ENCODE measurements at regions not wholly inside any gene's neighbourhood (a gene's known extent, or its start where the extent isn't known, plus 50 kb on each side); places are given as distances from the start of the nearest gene placed in this dataset.

- no peak for DNase-seq
Observed at GRCh38 chr11:129324533-129325175, 51.0 kb upstream of the BARX2 start.

- peak in 3 of 56 donors; percentile 1 to 20 (median 9) for DNase-seq
Observed at GRCh38 chr11:129323896-129324502, 51.6 kb upstream of the BARX2 start.

DNA sequence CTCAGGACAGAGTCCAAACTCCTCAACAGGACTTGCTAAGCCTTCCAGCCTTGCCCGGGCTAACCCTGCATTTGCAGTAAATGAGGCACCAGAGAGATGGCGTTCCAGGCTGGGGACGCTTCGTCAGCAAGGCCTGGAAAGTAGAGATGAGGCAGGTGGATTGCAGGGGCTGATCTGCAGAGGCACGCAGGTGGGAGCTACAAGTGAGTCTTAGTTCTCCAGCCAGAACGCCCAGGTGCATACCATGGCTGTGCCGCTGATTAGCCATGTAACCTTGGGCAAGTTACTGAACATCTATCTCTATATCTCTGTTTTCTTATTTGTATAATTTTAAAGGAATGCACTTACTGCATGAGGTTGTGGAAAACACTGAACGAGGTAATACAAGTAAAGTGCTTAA is 52.7 kb upstream of the BARX2 start:
- DNase-seq: no peak

DNA sequence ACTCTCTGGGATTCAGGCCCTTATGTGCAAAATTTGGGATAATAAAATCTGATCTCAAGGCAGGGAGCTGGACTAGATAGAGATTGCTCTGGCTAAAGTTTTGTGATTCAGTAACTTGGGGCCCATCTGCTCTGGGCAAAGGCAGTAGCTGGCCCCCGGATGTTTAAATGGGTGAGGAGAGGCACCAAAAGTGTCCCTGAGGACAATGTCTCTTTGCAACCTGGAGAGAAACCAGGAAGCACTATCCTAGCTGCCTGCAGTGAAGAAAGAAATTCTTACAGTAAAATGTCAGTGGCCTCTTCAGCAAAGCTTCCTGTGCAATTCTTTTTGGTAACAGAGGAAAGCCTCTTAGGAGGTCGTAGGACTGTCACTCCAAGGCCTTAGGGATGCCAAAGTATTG is 54.6 kb upstream of the BARX2 start:
- DNase-seq: no peak

DNA sequence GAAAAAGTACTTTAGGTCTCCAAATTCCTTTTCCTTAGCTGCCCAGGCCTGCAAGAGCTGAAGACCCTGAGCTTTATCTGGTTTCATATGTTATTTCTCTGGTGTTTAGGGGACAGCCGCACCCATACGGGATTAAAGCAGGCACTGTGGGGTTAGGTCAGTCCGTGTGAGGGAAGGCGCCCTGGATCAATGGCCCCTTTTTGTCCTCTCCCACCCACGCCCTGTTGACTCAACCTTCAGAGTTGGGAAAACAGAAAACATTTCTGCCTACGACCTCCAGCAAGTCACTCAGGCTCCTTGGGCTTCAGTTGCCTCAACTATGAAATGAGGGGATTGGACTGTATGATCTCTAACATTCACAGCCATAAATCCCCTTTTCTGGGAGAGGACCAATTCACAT is 55.2 kb upstream of the BARX2 start:
- DNase-seq: no peak

GRCh38 chr11:129319751-129320150 is 55.9 kb upstream of the BARX2 start:
- no peak for DNase-seq

DNA sequence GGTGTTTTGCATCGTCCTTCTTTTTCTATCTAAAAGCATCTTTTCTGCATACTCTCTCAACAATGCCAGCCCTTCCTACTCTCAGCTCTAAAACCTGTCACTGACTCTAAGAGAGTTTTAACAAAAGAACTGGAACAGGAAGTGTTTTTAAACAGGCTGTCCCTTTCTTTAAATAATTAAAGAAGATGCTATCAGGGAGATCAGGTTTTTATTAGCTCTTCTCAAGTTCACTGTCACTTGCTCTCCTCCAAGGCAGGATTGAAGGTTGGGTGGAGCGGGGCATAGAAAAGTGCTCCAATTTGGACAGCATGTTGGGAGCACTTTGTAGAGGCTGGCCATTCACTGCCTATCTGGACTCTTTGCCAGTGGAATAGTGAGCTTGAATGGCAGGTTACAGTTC is 56.4 kb upstream of the BARX2 start:
- no peak for DNase-seq

GRCh38 chr11:129317571-129317970 is 58.1 kb upstream of the BARX2 start:
- no peak for DNase-seq

DNA sequence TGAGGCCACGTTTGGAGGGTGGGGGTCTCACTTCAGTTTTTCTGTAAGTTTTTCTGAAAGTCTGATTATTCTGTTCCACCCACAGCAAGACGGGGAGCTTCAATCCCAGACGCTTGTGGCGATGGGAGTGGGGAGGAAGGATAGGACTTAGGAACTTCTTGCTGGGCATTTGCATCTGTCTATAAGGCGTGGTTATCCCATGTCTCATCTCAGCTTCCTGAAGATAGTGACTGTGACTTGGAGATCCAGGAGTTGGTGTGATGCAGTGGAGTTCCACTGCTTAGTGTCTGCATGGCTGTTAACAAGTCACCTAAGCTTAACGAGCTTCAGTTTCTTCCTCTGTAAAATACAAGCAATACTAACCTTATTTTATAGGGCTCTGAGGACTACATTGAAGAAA is 58.9 kb upstream of the BARX2 start:
- no peak for DNase-seq

DNA sequence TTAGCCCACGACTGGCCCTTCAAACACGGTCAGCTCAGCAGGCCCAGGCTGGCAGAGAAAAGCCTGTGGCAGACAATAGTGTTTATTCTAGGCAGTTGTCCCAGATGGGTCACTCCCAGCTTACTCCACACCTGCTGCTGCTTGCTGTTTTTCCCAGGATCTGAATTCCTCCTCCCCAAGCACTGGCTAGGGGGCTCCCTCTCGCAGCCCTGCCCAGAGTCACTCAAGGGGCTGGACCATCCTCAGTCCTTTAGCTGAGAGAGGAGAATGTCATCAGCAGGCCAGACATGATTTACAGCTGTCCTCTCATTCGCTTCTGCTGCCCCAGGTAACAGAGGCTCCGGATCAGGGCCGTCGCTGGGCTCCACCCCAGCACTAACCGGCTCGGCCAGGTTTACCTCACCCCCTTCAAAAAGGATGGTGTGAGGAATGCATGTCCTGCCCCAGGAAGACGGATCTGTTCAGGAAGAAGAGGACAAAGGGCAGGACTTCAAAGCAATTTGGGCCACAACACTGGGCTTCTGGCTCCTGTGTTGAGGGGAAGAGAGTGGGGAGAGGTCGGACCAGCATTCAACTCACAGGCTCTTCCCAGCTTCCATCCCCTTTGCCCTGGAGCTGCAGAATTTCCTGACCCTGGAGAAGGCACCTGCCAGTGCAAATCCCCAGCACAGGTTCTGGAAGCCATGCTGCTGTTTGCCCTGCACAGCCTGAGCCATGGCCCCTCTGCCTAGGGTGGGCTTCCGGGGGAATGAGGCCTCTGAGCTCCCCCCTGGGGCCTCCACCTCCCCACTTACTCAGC is 59.7 kb upstream of the BARX2 start:
- no peak for DNase-seq

DNA sequence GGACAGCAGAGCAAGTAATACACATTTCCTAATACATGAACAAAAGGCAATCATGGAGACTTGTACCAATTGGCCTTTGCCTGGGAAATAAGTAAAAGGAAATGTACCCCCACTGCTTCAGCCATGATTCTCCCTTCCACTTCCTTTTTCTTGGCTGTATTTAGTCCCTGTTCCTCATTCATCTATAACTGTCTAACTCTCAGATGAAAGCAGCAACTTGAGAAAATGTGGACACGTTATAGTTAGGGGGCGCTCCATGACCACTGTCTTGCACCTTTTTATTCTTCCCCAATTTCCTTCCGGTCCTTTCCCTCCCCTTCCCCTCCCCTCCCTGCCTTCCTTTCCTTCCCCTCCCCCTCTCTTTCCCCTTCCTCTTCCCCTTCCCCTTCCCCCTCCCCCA is 61.3 kb upstream of the BARX2 start:
- no peak for DNase-seq

- no peak for DNase-seq
Observed at GRCh38 chr11:129313541-129314297, 61.9 kb upstream of the BARX2 start.

- peak in 4 of 56 donors; percentile 5 to 41 (median 16) for DNase-seq
Observed at GRCh38 chr11:129312730-129313503, 62.7 kb upstream of the BARX2 start.

GRCh38 chr11:129308241-129308865 is 67.3 kb upstream of the BARX2 start:
- DNase-seq: no peak

DNA sequence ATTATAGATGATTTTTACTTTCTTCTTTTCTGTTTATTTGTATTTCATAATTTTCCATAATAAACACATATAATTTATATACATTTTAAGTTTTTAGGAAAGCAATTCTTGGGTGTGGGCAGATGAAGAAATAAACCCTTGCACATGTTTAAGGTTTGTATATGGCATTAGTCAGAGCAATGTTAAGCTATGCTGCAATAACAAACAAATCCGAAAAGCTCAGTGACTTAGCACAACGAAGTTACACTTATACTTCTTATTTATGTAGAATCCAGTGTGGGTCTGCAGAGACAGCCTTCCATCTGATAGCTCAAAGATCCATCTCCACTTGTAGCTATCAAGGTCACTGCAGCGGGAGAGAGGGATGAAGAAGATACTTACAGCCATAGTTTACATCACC is 68.5 kb upstream of the BARX2 start:
- no peak for DNase-seq

DNA sequence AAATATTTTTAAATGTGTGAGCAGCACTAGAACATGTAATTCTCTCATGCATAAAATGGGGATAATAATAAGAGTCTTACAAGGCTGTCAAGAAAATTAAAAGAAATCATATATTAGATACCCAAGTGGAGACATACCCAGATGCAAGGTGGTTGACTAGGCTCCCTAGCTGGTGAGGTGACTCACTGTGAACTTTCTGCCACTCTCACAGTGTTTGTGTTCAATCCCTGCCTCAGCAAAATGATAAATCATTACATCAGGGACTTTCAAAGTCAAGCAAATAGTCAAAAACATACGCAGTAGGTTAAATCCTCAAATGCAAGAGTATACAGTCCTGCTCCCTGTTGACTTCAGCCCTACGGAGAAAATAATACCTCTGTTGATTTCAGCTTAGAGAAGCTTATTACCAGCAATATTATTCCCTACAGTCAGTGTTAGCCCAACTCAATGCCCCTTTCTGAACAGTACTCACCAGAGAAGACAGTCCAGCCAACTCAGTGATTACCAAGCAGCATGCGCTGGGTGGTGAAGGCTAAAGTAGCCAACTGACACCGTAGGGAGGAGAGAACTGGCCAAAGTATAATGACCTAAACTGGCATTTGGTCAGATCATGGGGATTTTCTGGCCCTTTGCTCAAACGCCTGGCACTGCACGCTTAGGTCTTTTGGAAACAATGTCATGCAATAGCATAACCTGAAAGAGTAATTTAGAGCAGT is 73.1 kb upstream of the BARX2 start:
- no peak for DNase-seq

DNA sequence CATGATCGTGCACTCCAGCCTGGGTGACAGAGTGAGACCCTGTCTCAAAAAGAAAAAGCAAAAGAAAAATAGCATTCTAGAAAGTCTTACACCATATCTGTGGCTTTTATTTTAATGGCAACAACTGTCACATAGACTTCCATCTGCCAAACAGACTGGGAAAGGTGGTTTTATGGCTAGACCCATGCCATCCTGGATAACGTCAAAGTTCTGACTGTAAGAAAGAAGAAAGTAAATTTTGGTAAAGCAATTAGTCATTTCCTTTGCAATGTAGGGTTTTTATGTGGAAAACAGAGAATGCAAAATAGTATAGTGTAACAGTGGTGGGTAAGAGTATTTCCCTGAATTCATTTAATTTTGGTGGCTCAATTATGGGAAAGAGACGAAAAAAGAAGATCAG is 75.5 kb upstream of the BARX2 start:
- DNase-seq: no peak

GRCh38 chr11:129298988-129299387 is 76.7 kb upstream of the BARX2 start:
- peak in 4 of 56 donors; percentile 6 to 55 (median 12) for DNase-seq

GRCh38 chr11:129295746-129296145 is 79.9 kb upstream of the BARX2 start:
- no peak for DNase-seq

- no peak for DNase-seq
Observed at GRCh38 chr11:129292771-129293170, 82.9 kb upstream of the BARX2 start.
